DMS79 treated with DMSO at 0.1 percent for 48 hours (cell line): ENCODE measurements at regions not wholly inside any gene's neighbourhood (a gene's known extent, or its start where the extent isn't known, plus 50 kb on each side); places are given as distances from the start of the nearest gene placed in this dataset.
"Not testable (repeated sequence)": the region's sequence is repeated elsewhere in the genome, so short reads cannot be mapped to it uniquely, and the experiment has no call there.

Experiments
- DNase-seq: peaks from one replicate; lab custom pipeline; 2025; lab: John Stamatoyannopoulos, UW

- DNase-seq = not testable (repeated sequence)
These were observed 225.1 kb upstream of the ANKH start for GRCh38 chr5:15096686-15097085.

GRCh38 chr5:15092801-15093200 is 221.2 kb upstream of the ANKH start:
- no peak for DNase-seq

- no peak for DNase-seq
These were observed 214.1 kb upstream of the ANKH start for GRCh38 chr5:15085671-15086070.

GRCh38 chr5:15082096-15082495 is 210.5 kb upstream of the ANKH start:
- no peak for DNase-seq

- DNase-seq = no peak
These were observed 208.6 kb upstream of the ANKH start for GRCh38 chr5:15080219-15080618.

GRCh38 chr5:15079566-15079965 is 208.0 kb upstream of the ANKH start:
- DNase-seq = no peak

GRCh38 chr5:15074651-15075050 is 203.1 kb upstream of the ANKH start:
- no peak for DNase-seq

- no peak for DNase-seq
These were observed 201.9 kb upstream of the ANKH start for GRCh38 chr5:15073453-15073852.

- DNase-seq = no peak
These were observed 199.3 kb upstream of the ANKH start for GRCh38 chr5:15070907-15071306.

GRCh38 chr5:15069407-15069905 is 197.9 kb upstream of the ANKH start:
- DNase-seq = no peak

- DNase-seq = no peak
These were observed 193.5 kb upstream of the ANKH start for GRCh38 chr5:15065091-15065490.

- no peak for DNase-seq
These were observed 192.8 kb upstream of the ANKH start for GRCh38 chr5:15064396-15064795.

- DNase-seq = no peak
These were observed 185.5 kb upstream of the ANKH start for GRCh38 chr5:15056988-15057592.

GRCh38 chr5:15044521-15044920 is 172.9 kb upstream of the ANKH start:
- DNase-seq = no peak

- DNase-seq = no peak
These were observed 165.8 kb upstream of the ANKH start for GRCh38 chr5:15037247-15037908.

GRCh38 chr5:15034379-15034778 is 162.8 kb upstream of the ANKH start:
- DNase-seq = no peak

- DNase-seq = no peak
These were observed 159.6 kb upstream of the ANKH start for GRCh38 chr5:15031180-15031579.

- no peak for DNase-seq
These were observed 156.2 kb upstream of the ANKH start for GRCh38 chr5:15027764-15028163.

GRCh38 chr5:15026944-15027343 is 155.4 kb upstream of the ANKH start:
- DNase-seq = no peak

GRCh38 chr5:15026011-15026893 is 154.7 kb upstream of the ANKH start:
- no peak for DNase-seq

- no peak for DNase-seq
These were observed 152.3 kb upstream of the ANKH start for GRCh38 chr5:15023846-15024245.

- DNase-seq = no peak
These were observed 151.7 kb upstream of the ANKH start for GRCh38 chr5:15023266-15023665.
